Fibroblast of the aortic adventitia (primary cell): ENCODE measurements at regions not wholly inside any gene's neighbourhood (a gene's known extent, or its start where the extent isn't known, plus 50 kb on each side); places are given as distances from the start of the nearest gene placed in this dataset.

ENCODE experiments used
- DNase-seq: peaks from one replicate; pipeline ENCODE4 v3.0.0-alpha.2; 2010; ENCODE audit warnings: low read depth
- H3K4me3 ChIP-seq: 2 replicates; pipeline ENCODE4 v1.5.1; 2011; ENCODE audit warnings: low read depth, mild to moderate bottlenecking, control low read depth, low read length, moderate library complexity
- CTCF ChIP-seq: IDR thresholded peaks from 2 replicates; pipeline ENCODE4 v1.5.1; 2011; ENCODE audit warnings: mild to moderate bottlenecking, low read length, control low read depth, inconsistent platforms; ENCODE audit not compliant: insufficient read depth

DNA sequence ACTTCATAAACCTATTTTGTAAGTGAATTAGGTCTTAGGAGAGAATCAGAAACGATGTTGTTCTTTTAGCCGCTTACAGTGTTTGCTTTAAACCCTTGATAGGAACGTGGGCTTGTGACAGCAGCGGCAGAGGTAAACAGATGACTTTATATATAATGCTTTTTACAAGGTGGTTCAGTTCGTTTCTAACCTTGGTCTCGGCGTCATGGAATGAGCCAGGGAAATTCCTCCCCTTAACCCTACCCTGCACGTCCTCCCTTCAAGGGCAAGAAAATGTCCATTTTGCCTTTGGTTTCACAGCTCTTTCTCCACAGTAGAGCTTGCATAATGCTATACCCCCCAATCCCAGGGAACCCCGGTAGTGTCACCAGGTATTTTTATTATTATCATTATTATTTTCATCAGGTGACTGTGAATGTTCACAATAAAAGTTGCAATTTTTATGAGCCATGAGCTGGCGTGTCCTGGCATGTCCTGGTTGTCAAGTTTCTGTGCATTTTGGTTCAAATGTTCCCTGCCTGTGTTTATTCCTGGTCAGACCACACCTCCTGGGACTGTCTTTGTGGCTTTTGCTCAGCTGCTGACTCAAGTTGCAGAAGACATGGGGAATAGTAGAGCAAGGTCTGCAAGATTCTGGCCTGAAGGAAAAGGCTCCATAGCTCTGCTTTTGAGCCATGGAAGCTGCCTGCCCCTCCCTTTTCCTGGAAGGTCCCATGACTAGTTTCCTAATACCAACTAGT is 112.8 kb upstream of the BMP2 start:
- no peak for TF ChIP-seq CTCF
- H3K4me3 ChIP-seq, result no peak overlapping the region
- DNase-seq, result no peak

GRCh38 chr20:6651561-6651960 is 115.9 kb upstream of the BMP2 start:
- DNase-seq, result no peak
- no peak overlapping the region for H3K4me3 ChIP-seq
- TF ChIP-seq CTCF, result no peak

DNA sequence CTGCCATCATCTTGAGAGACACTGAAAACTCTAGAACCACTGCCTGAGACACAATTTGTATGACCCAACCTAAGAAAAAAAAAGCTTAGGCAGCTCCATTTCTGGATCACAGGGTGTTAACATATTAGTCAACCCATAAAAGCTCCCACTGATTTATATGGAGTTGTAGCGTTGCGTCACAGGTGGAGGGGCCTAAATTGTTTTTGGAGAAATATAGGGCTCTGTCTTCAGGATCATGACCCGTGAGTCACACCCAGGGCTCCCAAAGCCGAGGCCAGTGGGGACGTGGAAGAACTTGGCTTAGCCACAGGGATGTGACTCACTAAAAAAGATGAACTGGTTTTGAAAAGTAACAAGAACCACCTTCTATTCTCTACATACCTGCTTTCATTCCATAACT is 116.5 kb upstream of the BMP2 start:
- TF ChIP-seq CTCF, result no peak
- DNase-seq, result no peak
- H3K4me3 ChIP-seq, result no peak overlapping the region

- no peak for DNase-seq
- no peak overlapping the region for H3K4me3 ChIP-seq
- no peak for TF ChIP-seq CTCF
These were observed 121.4 kb upstream of the BMP2 start for GRCh38 chr20:6646021-6646636.

- no peak for TF ChIP-seq CTCF
- no peak overlapping the region for H3K4me3 ChIP-seq
- no peak for DNase-seq
These were observed 122.5 kb upstream of the BMP2 start for GRCh38 chr20:6644813-6645628.

DNA sequence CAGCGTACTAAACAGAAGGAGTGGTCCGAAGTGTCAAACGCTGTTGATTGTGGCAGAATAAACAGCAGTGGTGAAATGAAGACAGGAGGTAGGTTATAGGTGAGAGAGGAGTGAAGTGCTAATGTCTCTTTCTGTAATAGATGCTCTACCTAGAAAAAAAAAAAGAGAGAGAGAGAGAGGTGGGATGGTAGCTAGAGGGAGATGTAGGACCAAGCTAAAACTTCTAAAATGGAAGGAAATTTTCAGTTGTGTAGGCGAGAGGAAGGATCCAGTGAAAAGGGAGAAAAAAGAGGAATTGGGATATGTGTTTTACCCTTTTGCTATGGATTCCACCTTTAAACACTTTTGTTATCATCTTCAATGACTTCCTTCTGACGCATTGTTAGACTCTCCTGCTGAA is 126.5 kb upstream of the BMP2 start:
- DNase-seq, result no peak
- H3K4me3 ChIP-seq, result no peak overlapping the region
- TF ChIP-seq CTCF, result no peak
